Erythroblast (primary cell): ENCODE measurements at regions not wholly inside any gene's neighbourhood (a gene's known extent, or its start where the extent isn't known, plus 50 kb on each side); places are given as distances from the start of the nearest gene placed in this dataset.

Source experiments
- DNase-seq, 2 experiments: peaks; one replicate each; lab custom pipeline; 2025; lab: John Stamatoyannopoulos, UW
- GATA1 ChIP-seq: IDR thresholded peaks from 2 replicates; pipeline ENCODE4 v1.6.1; 2011; ENCODE audit warnings: low read depth, mild to moderate bottlenecking, control low read depth, low read length, moderate library complexity
- POLR2A ChIP-seq: IDR thresholded peaks from 2 replicates; pipeline ENCODE4 v1.6.1; 2011; ENCODE audit warnings: mild to moderate bottlenecking, low read length

GRCh38 chr4:37771771-37772170 lies 54.7 kb upstream of the PGM2 start:
- TF ChIP-seq GATA1 (no peak), POLR2A (no peak)
- DNase-seq: no peak

- DNase-seq: no peak
- TF ChIP-seq GATA1 (no peak), POLR2A (no peak)
These were observed 56.5 kb upstream of the PGM2 start for GRCh38 chr4:37770016-37770415.

- DNase-seq: no peak
- TF ChIP-seq GATA1 (no peak), POLR2A (no peak)
These were observed 57.0 kb upstream of the PGM2 start for GRCh38 chr4:37769391-37769989.

- DNase-seq: no peak
- no peak for TF ChIP-seq GATA1
These were observed 58.9 kb upstream of the PGM2 start for GRCh38 chr4:37767546-37767945.

- no peak for TF ChIP-seq POLR2A
- no peak for TF ChIP-seq GATA1
- no peak for DNase-seq
These were observed 59.5 kb upstream of the PGM2 start for GRCh38 chr4:37767019-37767418.

GRCh38 chr4:37765741-37766140 lies 60.7 kb upstream of the PGM2 start:
- DNase-seq: no peak
- TF ChIP-seq GATA1 (no peak), POLR2A (no peak)

GRCh38 chr4:37763831-37764230 lies 62.7 kb upstream of the PGM2 start:
- no peak for DNase-seq
- TF ChIP-seq POLR2A (no peak), GATA1 (no peak)

- no peak for DNase-seq
- no peak for TF ChIP-seq POLR2A
- TF ChIP-seq GATA1: no peak
These were observed 63.5 kb upstream of the PGM2 start for GRCh38 chr4:37762991-37763368.

GRCh38 chr4:37762294-37762990 lies 64.0 kb upstream of the PGM2 start:
- TF ChIP-seq POLR2A (no peak), GATA1 (no peak)
- peak; percentile 13 to 24 for DNase-seq

GRCh38 chr4:37760840-37761239 lies 65.6 kb upstream of the PGM2 start:
- DNase-seq: no peak
- TF ChIP-seq GATA1: no peak
- no peak for TF ChIP-seq POLR2A

GRCh38 chr4:37759833-37760232 lies 66.7 kb upstream of the PGM2 start:
- no peak for DNase-seq
- TF ChIP-seq GATA1: no peak
- TF ChIP-seq POLR2A: no peak

- DNase-seq: no peak
- no peak for TF ChIP-seq GATA1
- no peak for TF ChIP-seq POLR2A
These were observed 68.3 kb upstream of the PGM2 start for GRCh38 chr4:37758226-37758625.

- TF ChIP-seq POLR2A (no peak), GATA1 (no peak)
- DNase-seq: no peak
These were observed 68.7 kb upstream of the PGM2 start for GRCh38 chr4:37757761-37758160.

GRCh38 chr4:37757121-37757520 lies 69.4 kb upstream of the PGM2 start:
- DNase-seq: no peak
- TF ChIP-seq POLR2A: no peak
- no peak for TF ChIP-seq GATA1

- TF ChIP-seq GATA1 (no peak), POLR2A (no peak)
- peak in 1 of 2 experiments; percentile 19 for DNase-seq
These were observed 68.4 kb upstream of the RELL1 start for GRCh38 chr4:37754410-37755185.

- no peak for DNase-seq
- TF ChIP-seq GATA1: no peak
- no peak for TF ChIP-seq POLR2A
These were observed 63.3 kb upstream of the RELL1 start for GRCh38 chr4:37749398-37749988.
